GM12878 (cell line): ENCODE measurements at regions not wholly inside any gene's neighbourhood (a gene's known extent, or its start where the extent isn't known, plus 50 kb on each side); places are given as distances from the start of the nearest gene placed in this dataset.

Source experiments
- ATAC-seq: fragments of 200-7000 bp; cut with Tn5 transposase; 3 replicates; pipeline ENCODE4 v1.9.1; 2020; ENCODE audit warnings: mild to moderate bottlenecking, moderate library complexity
- BruUV-seq: library from RNA; stranded (reverse); fragments of 400-500 nt; replicated peaks from 2 replicates; lab custom pipeline; 2021; lab: Mats Ljungman, UMichigan
- CTCF ChIA-PET: fragments of 300-600 bp; sonication (Branson Sonifier 250); formaldehyde crosslinking; extraction: SDS; loops from one replicate; lab custom pipeline; 2021; ENCODE audit warnings: inconsistent platforms; lab: Yijun Ruan, JAX
- POLR2A ChIA-PET: fragments of 350-600 bp; formaldehyde crosslinking; extraction: SDS; loops from one replicate; lab custom pipeline; 2021; ENCODE audit warnings: inconsistent platforms; lab: Charles Lee
- RAD21 ChIA-PET: fragments of 300-600 bp; sonication (Branson Sonifier 250); formaldehyde crosslinking; loops from one replicate; lab custom pipeline; 2023; ENCODE audit warnings: antibody characterized with exemption; ENCODE audit not compliant: unreplicated experiment; lab: Charles Lee
- SMC1A ChIA-PET: fragments of 300-600 bp; sonication (Branson Sonifier 250); formaldehyde crosslinking; loops from one replicate; lab custom pipeline; 2023; ENCODE audit not compliant: unreplicated experiment, uncharacterized antibody; lab: Charles Lee
- DNase-seq: peaks from one replicate; pipeline ENCODE4 v3.0.0-alpha.2; 2011; ENCODE audit warnings: low read depth, low spot score
- FAIRE-seq: peaks from 3 replicates; lab custom pipeline; 2011; peaks lifted over from hg19 to GRCh38; lab: Jason Lieb, UNC
- H2AFZ ChIP-seq: 2 replicates; pipeline ENCODE4 v1.6.0; 2011; ENCODE audit warnings: low read depth, low read length, control low read depth; ENCODE audit not compliant: control insufficient read depth
- H3K27ac ChIP-seq: 2 replicates; pipeline ENCODE4 v1.5.1; 2011; ENCODE audit warnings: control low read depth; ENCODE audit not compliant: control insufficient read depth, insufficient read depth
- H3K27me3 ChIP-seq, 2 experiments: replicated peaks in 1 of 2; 2 replicates each; pipeline versions ENCODE4 v1.6.0 to v1.6.1; 2011; ENCODE audit warnings: low read length in 1 of 2; ENCODE audit not compliant: control insufficient read depth in 2 of 2, insufficient read depth in 2 of 2
- H3K36me3 ChIP-seq, 2 experiments: 2 replicates each; pipeline ENCODE4 v1.5.1; 2011; ENCODE audit warnings: low read length in 1 of 2; ENCODE audit not compliant: control insufficient read depth in 2 of 2, insufficient read depth in 2 of 2
- H3K4me1 ChIP-seq: 2 replicates; pipeline ENCODE4 v1.6.1; 2011; ENCODE audit warnings: mild to moderate bottlenecking, low read length, moderate library complexity, mixed read lengths; ENCODE audit not compliant: control insufficient read depth, insufficient read depth
- H3K4me2 ChIP-seq: 2 replicates; pipeline ENCODE4 v1.6.0; 2011; ENCODE audit warnings: control low read depth; ENCODE audit not compliant: control insufficient read depth, insufficient read depth
- H3K4me3 ChIP-seq: fragments of 200-600 bp; sonication (generic); 2 replicates; pipeline ENCODE4 v1.5.1; 2016
- H3K79me2 ChIP-seq: 2 replicates; pipeline ENCODE4 v1.6.0; 2011; ENCODE audit warnings: low read length; ENCODE audit not compliant: control insufficient read depth, insufficient read depth
- H3K9ac ChIP-seq: 2 replicates; pipeline ENCODE4 v1.8.0; 2011; ENCODE audit warnings: low read length, control low read depth, mixed read lengths; ENCODE audit not compliant: control insufficient read depth, insufficient read depth
- H3K9me3 ChIP-seq: replicated peaks from 3 replicates; pipeline ENCODE4 v1.5.1; 2011; ENCODE audit warnings: mild to moderate bottlenecking, low read length; ENCODE audit not compliant: control insufficient read depth, insufficient read depth
- H4K20me1 ChIP-seq: 2 replicates; pipeline ENCODE4 v1.6.0; 2011; ENCODE audit not compliant: control insufficient read depth, insufficient read depth
- ASH2L ChIP-seq: fragments of 300-600, 200-600 bp; sonication (generic); IDR thresholded peaks from 2 replicates; pipeline ENCODE4 v1.6.1; 2017; ENCODE audit warnings: low read depth, mild to moderate bottlenecking, borderline replicate concordance
- ATF7 ChIP-seq: fragments of 450-650 bp; IDR thresholded peaks from 2 replicates; pipeline ENCODE4 v1.6.1; 2016; ENCODE audit warnings: low read depth, mild to moderate bottlenecking
- CEBPB ChIP-seq, 2 experiments: fragments of 150-350 bp in 1 of 2; IDR thresholded peaks; 2 replicates each; pipeline ENCODE4 v1.6.1; 2012 to 2014; ENCODE audit warnings: low read depth in 2 of 2, low read length in 2 of 2, borderline replicate concordance in 1 of 2, inconsistent platforms in 1 of 2
- FOXK2 ChIP-seq: fragments of 450-650 bp; IDR thresholded peaks from 2 replicates; pipeline ENCODE4 v1.6.1; 2017; ENCODE audit warnings: mild to moderate bottlenecking, moderate library complexity
- IKZF1 ChIP-seq: fragments of 450-650 bp; conservative IDR thresholded peaks from 2 replicates; pipeline ENCODE4 v1.6.1; 2017; ENCODE audit warnings: antibody characterized with exemption, mild to moderate bottlenecking
- NBN ChIP-seq: fragments of 450-650 bp; IDR thresholded peaks from 2 replicates; pipeline ENCODE4 v1.6.1; 2016
- NR2C1 ChIP-seq: fragments of 450-650 bp; IDR thresholded peaks from 2 replicates; pipeline ENCODE4 v1.6.1; 2017; ENCODE audit warnings: antibody characterized with exemption, mild to moderate bottlenecking, moderate library complexity
- PAX8 ChIP-seq: fragments of 450-650 bp; IDR thresholded peaks from 2 replicates; pipeline ENCODE4 v1.6.1; 2017; ENCODE audit warnings: mild to moderate bottlenecking, moderate library complexity
- POU2F2 ChIP-seq: IDR thresholded peaks from 3 replicates; pipeline ENCODE4 v1.6.1; 2011; ENCODE audit warnings: low read depth, mild to moderate bottlenecking, low read length, borderline replicate concordance
- SIX5 ChIP-seq: IDR thresholded peaks from 2 replicates; pipeline ENCODE4 v1.6.1; 2011; ENCODE audit warnings: mild to moderate bottlenecking, low read depth, low read length, moderate library complexity; ENCODE audit not compliant: severe bottlenecking
- SMC3 ChIP-seq: IDR thresholded peaks from 2 replicates; pipeline ENCODE4 v1.6.1; 2011; ENCODE audit warnings: low read length, improper control_type of control experiment, borderline replicate concordance
- TCF3 ChIP-seq: IDR thresholded peaks from 2 replicates; pipeline ENCODE4 v1.6.1; 2012; ENCODE audit warnings: low read depth, mild to moderate bottlenecking, low read length, borderline replicate concordance; ENCODE audit not compliant: insufficient read depth
- ZBED1 ChIP-seq: IDR thresholded peaks from 2 replicates; pipeline ENCODE4 v1.6.1; 2016; ENCODE audit warnings: borderline replicate concordance
- WGBS: methylation state at CpG from one replicate; pipeline ENCODE4 v1.1.6; 2016; ENCODE audit warnings: low lambda C conversion rate; ENCODE audit not compliant: insufficient replicate concordance, insufficient coverage; ENCODE audit errors: missing lambda C conversion rate; 5-methylcytosine and 5-hydroxymethylcytosine counted together
- in situ Hi-C: fragments of 300-500 bp; cut with MboI; formaldehyde crosslinking; loops from 9 replicates; pipeline ENCODE4 v1.14.3; 2018; ENCODE audit warnings: mixed read lengths
- intact Hi-C: fragments of 100-400 bp; cut with micrococcal nuclease; formaldehyde crosslinking; loops from one replicate; pipeline ENCODE4 v1.14.2; 2022; ENCODE audit not compliant: unreplicated experiment
- TF ChIP-seq, protein P1 (sequence below): fragments of 450-650 bp; IDR thresholded peaks from 2 replicates; pipeline ENCODE4 v1.6.1; 2016; ENCODE audit warnings: mild to moderate bottlenecking, moderate library complexity, borderline replicate concordance
- TF ChIP-seq, protein P2 (sequence below): IDR thresholded peaks from 2 replicates; pipeline ENCODE4 v1.6.1; 2012; ENCODE audit warnings: low read depth, low read length, improper control_type of control experiment
- TF ChIP-seq, protein P3 (sequence below): fragments of 450-650 bp; IDR thresholded peaks from 2 replicates; pipeline ENCODE4 v1.6.1; 2017; ENCODE audit warnings: antibody characterized with exemption, mild to moderate bottlenecking, moderate library complexity

DNA sequence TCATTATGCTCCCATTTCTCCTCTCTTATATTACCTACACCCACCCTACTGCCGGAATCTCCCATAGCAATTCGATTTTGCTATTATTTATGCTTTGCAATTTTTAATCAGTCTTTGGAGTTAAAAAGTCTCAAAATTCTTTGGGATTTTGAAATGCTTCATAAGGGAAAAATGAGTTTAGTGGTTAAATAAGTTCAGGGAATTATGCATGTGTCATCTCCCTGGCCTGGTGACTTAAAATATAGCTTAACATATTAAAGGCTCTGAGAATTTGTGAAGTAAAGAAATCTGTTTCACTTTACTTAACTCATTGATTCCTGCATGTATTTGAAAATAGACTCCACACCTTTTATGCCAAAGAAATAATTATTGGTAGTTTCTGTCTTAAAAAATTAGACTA is 185.1 kb upstream of the DIPK2B start (continued):
- TF ChIP-seq NBN: no peak
- no peak for TF ChIP-seq SIX5
- no peak for TF ChIP-seq SMC3
- no peak for TF ChIP-seq IKZF1

DNA sequence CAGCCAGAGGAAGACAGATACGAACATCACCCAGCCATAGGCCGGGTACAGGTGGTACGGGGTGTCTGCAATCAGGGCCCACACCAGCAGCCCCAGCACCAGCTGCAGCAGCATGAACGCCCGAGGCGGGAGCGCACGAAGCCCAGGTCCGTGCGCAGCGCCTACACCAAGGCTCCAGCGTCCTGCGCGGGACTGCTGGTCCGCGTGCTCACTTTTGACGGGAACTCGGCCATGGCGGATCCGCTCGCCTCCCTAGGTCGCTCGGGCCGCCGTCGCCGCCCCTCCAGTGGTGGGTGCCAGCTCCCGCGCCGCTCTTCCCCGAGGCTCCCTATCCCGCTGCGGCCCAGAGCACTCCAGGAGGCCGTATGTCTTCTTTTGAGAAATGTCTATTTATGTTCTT is 181.2 kb upstream of the DIPK2B start:
- Histone ChIP-seq H2AFZ (no peak overlapping the region), H3K9me3 (no peaks in the 10 kb centered on the region; the same call in 2 of the 3 replicates), H3K4me2 (no peak overlapping the region), H4K20me1 (no peaks in the 10 kb centered on the region), H3K27ac (no peak overlapping the region), H3K9ac (no peak overlapping the region), H3K4me3 (no peak overlapping the region)
- intact Hi-C loops: no loop called here
- FAIRE-seq: no peak
- in situ Hi-C loops: no loop called here
- ATAC-seq: no peak
- BruUV-seq: no TSS peak
- ChIA-PET SMC1A (no interaction called here), RAD21 (no interaction called here)
- no peak for DNase-seq
- TF ChIP-seq PAX8 (no peak), POU2F2 (no peak), FOXK2 (no peak), TCF3 (no peak), ATF7 (no peak), CEBPB (IDR thresholded peaks at IDR 0.05; ENCODE audit: borderline replicate concordance in 1 of 2, low read depth in 2 of 2, low read length in 2 of 2) (no peak), ZBED1 (no peak), ASH2L (no peak), IKZF1 (no peak), NR2C1 (no peak)
- TF ChIP-seq, protein P1, sequence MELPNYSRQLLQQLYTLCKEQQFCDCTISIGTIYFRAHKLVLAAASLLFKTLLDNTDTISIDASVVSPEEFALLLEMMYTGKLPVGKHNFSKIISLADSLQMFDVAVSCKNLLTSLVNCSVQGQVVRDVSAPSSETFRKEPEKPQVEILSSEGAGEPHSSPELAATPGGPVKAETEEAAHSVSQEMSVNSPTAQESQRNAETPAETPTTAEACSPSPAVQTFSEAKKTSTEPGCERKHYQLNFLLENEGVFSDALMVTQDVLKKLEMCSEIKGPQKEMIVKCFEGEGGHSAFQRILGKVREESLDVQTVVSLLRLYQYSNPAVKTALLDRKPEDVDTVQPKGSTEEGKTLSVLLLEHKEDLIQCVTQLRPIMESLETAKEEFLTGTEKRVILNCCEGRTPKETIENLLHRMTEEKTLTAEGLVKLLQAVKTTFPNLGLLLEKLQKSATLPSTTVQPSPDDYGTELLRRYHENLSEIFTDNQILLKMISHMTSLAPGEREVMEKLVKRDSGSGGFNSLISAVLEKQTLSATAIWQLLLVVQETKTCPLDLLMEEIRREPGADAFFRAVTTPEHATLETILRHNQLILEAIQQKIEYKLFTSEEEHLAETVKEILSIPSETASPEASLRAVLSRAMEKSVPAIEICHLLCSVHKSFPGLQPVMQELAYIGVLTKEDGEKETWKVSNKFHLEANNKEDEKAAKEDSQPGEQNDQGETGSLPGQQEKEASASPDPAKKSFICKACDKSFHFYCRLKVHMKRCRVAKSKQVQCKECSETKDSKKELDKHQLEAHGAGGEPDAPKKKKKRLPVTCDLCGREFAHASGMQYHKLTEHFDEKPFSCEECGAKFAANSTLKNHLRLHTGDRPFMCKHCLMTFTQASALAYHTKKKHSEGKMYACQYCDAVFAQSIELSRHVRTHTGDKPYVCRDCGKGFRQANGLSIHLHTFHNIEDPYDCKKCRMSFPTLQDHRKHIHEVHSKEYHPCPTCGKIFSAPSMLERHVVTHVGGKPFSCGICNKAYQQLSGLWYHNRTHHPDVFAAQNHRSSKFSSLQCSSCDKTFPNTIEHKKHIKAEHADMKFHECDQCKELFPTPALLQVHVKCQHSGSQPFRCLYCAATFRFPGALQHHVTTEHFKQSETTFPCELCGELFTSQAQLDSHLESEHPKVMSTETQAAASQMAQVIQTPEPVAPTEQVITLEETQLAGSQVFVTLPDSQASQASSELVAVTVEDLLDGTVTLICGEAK: no peak
- TF ChIP-seq, protein P2, sequence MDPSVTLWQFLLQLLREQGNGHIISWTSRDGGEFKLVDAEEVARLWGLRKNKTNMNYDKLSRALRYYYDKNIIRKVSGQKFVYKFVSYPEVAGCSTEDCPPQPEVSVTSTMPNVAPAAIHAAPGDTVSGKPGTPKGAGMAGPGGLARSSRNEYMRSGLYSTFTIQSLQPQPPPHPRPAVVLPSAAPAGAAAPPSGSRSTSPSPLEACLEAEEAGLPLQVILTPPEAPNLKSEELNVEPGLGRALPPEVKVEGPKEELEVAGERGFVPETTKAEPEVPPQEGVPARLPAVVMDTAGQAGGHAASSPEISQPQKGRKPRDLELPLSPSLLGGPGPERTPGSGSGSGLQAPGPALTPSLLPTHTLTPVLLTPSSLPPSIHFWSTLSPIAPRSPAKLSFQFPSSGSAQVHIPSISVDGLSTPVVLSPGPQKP: no peak
- TF ChIP-seq, protein P3, sequence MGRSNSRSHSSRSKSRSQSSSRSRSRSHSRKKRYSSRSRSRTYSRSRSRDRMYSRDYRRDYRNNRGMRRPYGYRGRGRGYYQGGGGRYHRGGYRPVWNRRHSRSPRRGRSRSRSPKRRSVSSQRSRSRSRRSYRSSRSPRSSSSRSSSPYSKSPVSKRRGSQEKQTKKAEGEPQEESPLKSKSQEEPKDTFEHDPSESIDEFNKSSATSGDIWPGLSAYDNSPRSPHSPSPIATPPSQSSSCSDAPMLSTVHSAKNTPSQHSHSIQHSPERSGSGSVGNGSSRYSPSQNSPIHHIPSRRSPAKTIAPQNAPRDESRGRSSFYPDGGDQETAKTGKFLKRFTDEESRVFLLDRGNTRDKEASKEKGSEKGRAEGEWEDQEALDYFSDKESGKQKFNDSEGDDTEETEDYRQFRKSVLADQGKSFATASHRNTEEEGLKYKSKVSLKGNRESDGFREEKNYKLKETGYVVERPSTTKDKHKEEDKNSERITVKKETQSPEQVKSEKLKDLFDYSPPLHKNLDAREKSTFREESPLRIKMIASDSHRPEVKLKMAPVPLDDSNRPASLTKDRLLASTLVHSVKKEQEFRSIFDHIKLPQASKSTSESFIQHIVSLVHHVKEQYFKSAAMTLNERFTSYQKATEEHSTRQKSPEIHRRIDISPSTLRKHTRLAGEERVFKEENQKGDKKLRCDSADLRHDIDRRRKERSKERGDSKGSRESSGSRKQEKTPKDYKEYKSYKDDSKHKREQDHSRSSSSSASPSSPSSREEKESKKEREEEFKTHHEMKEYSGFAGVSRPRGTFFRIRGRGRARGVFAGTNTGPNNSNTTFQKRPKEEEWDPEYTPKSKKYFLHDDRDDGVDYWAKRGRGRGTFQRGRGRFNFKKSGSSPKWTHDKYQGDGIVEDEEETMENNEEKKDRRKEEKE: no peak
- TF ChIP-seq, all 136 proteins: peak for 0
- 71% methylated on average over 33 of the region's 34 CpGs for WGBS
- no peaks in the 10 kb centered on the region for H3K4me1 ChIP-seq
- no peaks in the 10 kb centered on the region for H3K79me2 ChIP-seq
- no peaks in the 10 kb centered on the region for H3K27me3 ChIP-seq
- POLR2A ChIA-PET: no interaction called here
- H3K36me3 ChIP-seq: no peaks in the 10 kb centered on the region
- CTCF ChIA-PET: no interaction called here
